Mesenchymal stem cell (in vitro differentiated cells and primary cell): ENCODE measurements at regions not wholly inside any gene's neighbourhood (a gene's known extent, or its start where the extent isn't known, plus 50 kb on each side); places are given as distances from the start of the nearest gene placed in this dataset.

ENCODE experiments used
- DNase-seq: peaks from one replicate; pipeline ENCODE4 v3.0.0-alpha.2; 2013
- H2AFZ ChIP-seq: one replicate; pipeline ENCODE4 v1.6.1; 2013; ENCODE audit warnings: low read depth, mild to moderate bottlenecking, control low read depth, inconsistent platforms, low read length, moderate library complexity
- H2AK5ac ChIP-seq: 2 replicates; pipeline ENCODE4 v1.6.1; 2013; ENCODE audit warnings: low read length, moderate library complexity, mild to moderate bottlenecking, inconsistent platforms; ENCODE audit not compliant: severe bottlenecking
- H2BK120ac ChIP-seq: one replicate; pipeline ENCODE4 v1.6.1; 2013; ENCODE audit warnings: low read depth, mild to moderate bottlenecking, inconsistent platforms, low read length, moderate library complexity
- H2BK12ac ChIP-seq, 2 experiments: one replicate each; pipeline ENCODE4 v1.6.1; 2013; ENCODE audit warnings: inconsistent platforms in 2 of 2, low read length in 2 of 2, mild to moderate bottlenecking in 2 of 2, moderate library complexity in 2 of 2, control low read depth in 1 of 2
- H2BK15ac ChIP-seq: one replicate; pipeline ENCODE4 v1.6.1; 2013; ENCODE audit warnings: mild to moderate bottlenecking, low read depth, inconsistent platforms; ENCODE audit not compliant: poor library complexity, severe bottlenecking
- H2BK5ac ChIP-seq: 2 replicates; pipeline ENCODE4 v1.6.1; 2013; ENCODE audit warnings: low read depth, mild to moderate bottlenecking, low read length, control low read depth, inconsistent platforms; ENCODE audit not compliant: poor library complexity, severe bottlenecking
- H3K14ac ChIP-seq, 2 experiments: one replicate each; pipeline ENCODE4 v1.6.1; 2013; ENCODE audit warnings: inconsistent platforms in 2 of 2, low read length in 2 of 2, control low read depth in 1 of 2, mild to moderate bottlenecking in 1 of 2, moderate library complexity in 1 of 2
- H3K18ac ChIP-seq, 2 experiments: one replicate each; pipeline ENCODE4 v1.6.1; 2013; ENCODE audit warnings: inconsistent platforms in 2 of 2, low read length in 2 of 2, control low read depth in 1 of 2, low read depth in 1 of 2, mild to moderate bottlenecking in 1 of 2
- H3K23ac ChIP-seq, 2 experiments: one replicate each; pipeline ENCODE4 v1.6.1; 2013; ENCODE audit warnings: inconsistent platforms in 2 of 2, low read length in 2 of 2, mild to moderate bottlenecking in 2 of 2, moderate library complexity in 2 of 2, control low read depth in 1 of 2
- H3K27ac ChIP-seq: 2 replicates; pipeline ENCODE4 v1.5.1; 2013; ENCODE audit warnings: mild to moderate bottlenecking, moderate library complexity, low read length, control low read depth, inconsistent platforms; ENCODE audit not compliant: poor library complexity, severe bottlenecking
- H3K27me3 ChIP-seq, 2 experiments: 2 replicates each; pipeline versions ENCODE4 v1.6.1 to v1.7.0; 2013; ENCODE audit warnings: low read length in 2 of 2, mild to moderate bottlenecking in 2 of 2, moderate library complexity in 2 of 2, control low read depth in 1 of 2, inconsistent platforms in 1 of 2; ENCODE audit not compliant: control insufficient read depth in 1 of 2, insufficient read depth in 1 of 2
- H3K36me3 ChIP-seq, 2 experiments: 2 replicates each; pipeline versions ENCODE4 v1.6.1 to v1.7.0; 2013; ENCODE audit warnings: low read length in 2 of 2, control low read depth in 1 of 2, inconsistent platforms in 1 of 2, low read depth in 1 of 2, mild to moderate bottlenecking in 1 of 2; ENCODE audit not compliant: insufficient read depth in 2 of 2, control insufficient read depth in 1 of 2
- H3K4ac ChIP-seq, 2 experiments: one replicate each; pipeline ENCODE4 v1.6.1; 2013; ENCODE audit warnings: inconsistent platforms in 2 of 2, low read length in 2 of 2, mild to moderate bottlenecking in 2 of 2, moderate library complexity in 2 of 2, control low read depth in 1 of 2, low read depth in 1 of 2
- H3K4me1 ChIP-seq: 2 replicates; pipeline ENCODE4 v1.6.1; 2013; ENCODE audit warnings: low read depth, low read length, control low read depth; ENCODE audit not compliant: control insufficient read depth, insufficient read depth
- H3K4me2 ChIP-seq: 2 replicates; pipeline ENCODE4 v1.6.1; 2013; ENCODE audit warnings: low read length, mild to moderate bottlenecking, inconsistent platforms; ENCODE audit not compliant: poor library complexity, severe bottlenecking
- H3K4me3 ChIP-seq, 2 experiments: 2 replicates each; pipeline versions ENCODE4 v1.5.1 to v1.7.0; 2013; ENCODE audit warnings: low read length in 2 of 2, mild to moderate bottlenecking in 2 of 2, control low read depth in 1 of 2, low read depth in 1 of 2; ENCODE audit not compliant: insufficient read depth in 1 of 2
- H3K79me1 ChIP-seq: replicated peaks from 2 replicates; pipeline ENCODE4 v1.6.1; 2013; ENCODE audit warnings: mild to moderate bottlenecking, control low read depth, low read length, inconsistent platforms; ENCODE audit not compliant: poor library complexity, severe bottlenecking
- H3K9ac ChIP-seq: 2 replicates; pipeline ENCODE4 v1.7.0; 2013; ENCODE audit warnings: mild to moderate bottlenecking, low read length, moderate library complexity
- H3K9me3 ChIP-seq: 2 replicates; pipeline ENCODE4 v1.7.0; 2013; ENCODE audit warnings: mild to moderate bottlenecking, low read length; ENCODE audit not compliant: control insufficient read depth
- H4K8ac ChIP-seq: one replicate; pipeline ENCODE4 v1.6.1; 2013; ENCODE audit warnings: inconsistent platforms, mild to moderate bottlenecking, low read length, moderate library complexity
- H4K91ac ChIP-seq: one replicate; pipeline ENCODE4 v1.6.1; 2013; ENCODE audit warnings: mild to moderate bottlenecking, low read length, inconsistent platforms
- WGBS: methylation state at CpG from one replicate; pipeline ENCODE4 v1.1.7; 2013; ENCODE audit warnings: mixed read lengths; 5-methylcytosine and 5-hydroxymethylcytosine counted together

DNA sequence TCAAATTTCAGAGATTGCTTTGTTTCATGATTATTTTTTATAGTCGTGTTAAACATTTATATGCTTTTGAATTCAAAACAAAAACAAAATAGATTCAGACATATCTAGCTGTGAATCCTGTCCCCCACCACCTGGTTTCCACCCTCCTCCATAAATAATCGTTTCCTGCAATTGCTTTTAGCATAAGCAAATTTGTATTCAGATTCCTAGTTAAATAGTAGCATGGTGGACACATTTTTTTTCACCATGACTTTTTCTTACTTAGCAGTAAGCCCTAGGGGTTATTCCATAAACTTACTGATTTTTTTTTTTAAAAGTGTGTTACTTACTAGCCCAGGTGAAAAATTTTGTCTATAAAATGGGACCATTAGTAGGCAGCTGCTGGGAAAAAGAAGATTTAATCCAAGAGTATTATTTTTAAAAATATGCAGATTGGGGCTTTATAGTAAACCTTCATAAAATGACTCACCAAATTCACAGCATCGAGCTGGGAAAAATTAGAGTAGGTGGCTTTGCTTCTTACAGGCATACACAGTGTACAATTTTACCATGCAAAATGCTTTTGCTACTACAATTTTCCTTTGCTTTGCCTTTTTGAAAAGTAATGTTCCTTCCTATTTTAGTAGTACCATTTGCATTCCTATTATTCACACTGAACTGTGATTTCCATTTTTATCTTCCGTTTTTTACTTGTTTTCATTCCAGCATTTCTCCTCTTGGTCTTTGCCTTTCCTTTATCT is 117.8 kb downstream of the BTG1 start:
- Histone ChIP-seq H3K4me3 (no peak overlapping the region), H3K27ac (no peak overlapping the region), H3K23ac (no peak overlapping the region), H3K4me2 (no peak overlapping the region), H2AFZ (no peak overlapping the region), H2AK5ac (no peak overlapping the region), H3K79me1 (no peaks in the 10 kb centered on the region), H4K91ac (no peak overlapping the region), H3K27me3 (no peaks in the 10 kb centered on the region), H3K4ac (no peak overlapping the region), H2BK15ac (no peak overlapping the region), H3K9me3 (no peaks in the 10 kb centered on the region), H2BK5ac (no peak overlapping the region), H2BK120ac (no peak overlapping the region), H4K8ac (no peak overlapping the region), H3K9ac (no peak overlapping the region), H3K14ac (no peak overlapping the region), H2BK12ac (no peak overlapping the region), H3K4me1 (no peaks in the 10 kb centered on the region), H3K18ac (no peak overlapping the region), H3K36me3 (no peaks in the 10 kb centered on the region)
- DNase-seq: no peak
- 98% methylated on average over 3 of the region's 4 CpGs for WGBS

DNA sequence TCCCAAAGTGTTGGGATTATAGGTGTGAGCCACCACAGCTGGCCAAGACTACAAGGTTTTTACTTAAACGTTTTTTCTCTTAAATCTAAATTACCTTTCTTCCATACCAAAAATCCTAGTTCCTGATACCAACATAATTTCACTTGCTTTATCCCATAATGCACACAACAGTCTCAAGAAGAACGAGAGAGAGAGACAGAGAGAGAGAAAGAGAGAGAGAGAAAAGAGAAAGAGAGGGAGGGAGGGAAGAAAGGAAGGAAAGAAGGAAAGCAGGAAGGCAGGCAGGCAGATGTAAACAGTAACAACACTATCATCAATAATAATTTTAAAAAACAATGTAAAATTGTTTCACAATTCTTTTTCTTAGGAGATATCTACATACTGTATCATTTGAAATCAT is 118.4 kb downstream of the BTG1 start:
- no peak overlapping the region for H2BK12ac ChIP-seq
- H3K4me3 ChIP-seq: no peak overlapping the region
- H2AFZ ChIP-seq: no peak overlapping the region
- H3K9ac ChIP-seq: no peak overlapping the region
- no peaks in the 10 kb centered on the region for H3K4me1 ChIP-seq
- no peak overlapping the region for H2BK120ac ChIP-seq
- H2BK15ac ChIP-seq: no peak overlapping the region
- no peak overlapping the region for H3K23ac ChIP-seq
- no peak overlapping the region for H3K14ac ChIP-seq
- H3K36me3 ChIP-seq: no peaks in the 10 kb centered on the region
- no peak overlapping the region for H2BK5ac ChIP-seq
- H3K4me2 ChIP-seq: no peak overlapping the region
- H4K8ac ChIP-seq: no peak overlapping the region
- no peak overlapping the region for H2AK5ac ChIP-seq
- DNase-seq: no peak
- H4K91ac ChIP-seq: no peak overlapping the region
- no peak overlapping the region for H3K27ac ChIP-seq
- no peak overlapping the region for H3K4ac ChIP-seq
- no peak overlapping the region for H3K18ac ChIP-seq
- H3K79me1 ChIP-seq: no peaks in the 10 kb centered on the region
- WGBS: 0% methylated on average over 1 of the region's 2 CpGs
- no peaks in the 10 kb centered on the region for H3K27me3 ChIP-seq
- no peaks in the 10 kb centered on the region for H3K9me3 ChIP-seq

DNA sequence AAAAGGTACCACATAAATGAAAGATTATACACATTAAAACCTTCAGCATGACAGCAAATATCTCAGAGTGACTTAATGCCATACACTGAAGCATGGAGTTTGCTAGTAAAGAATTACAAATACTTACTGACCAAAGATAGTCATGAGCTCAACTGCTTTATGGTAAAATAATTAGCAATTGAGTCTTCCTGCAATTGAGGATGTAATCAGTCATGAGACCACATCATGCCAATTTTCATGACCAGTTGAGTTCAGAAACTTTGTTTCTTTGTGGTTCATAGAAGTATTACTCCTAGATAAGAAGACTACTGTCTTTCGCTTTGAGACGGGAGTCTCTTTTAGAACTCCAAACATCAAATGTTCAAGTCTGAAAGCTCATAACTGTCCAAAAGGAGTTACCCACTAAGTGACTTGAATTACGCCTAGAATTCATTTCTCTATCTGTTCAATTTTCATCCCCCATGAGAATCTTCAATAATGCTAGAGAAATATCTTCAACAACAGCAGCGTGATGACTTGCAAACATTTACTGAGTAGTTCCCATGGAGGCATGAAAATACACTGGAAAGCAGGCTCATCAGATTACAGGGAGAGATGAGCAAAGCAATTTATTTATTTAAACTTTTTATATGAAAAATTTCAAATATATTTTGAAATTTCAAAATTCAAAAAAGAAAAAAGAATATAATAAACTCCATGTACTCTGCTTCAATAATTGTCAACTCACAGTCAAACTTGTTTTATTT is 120.0 kb downstream of the BTG1 start:
- Histone ChIP-seq H3K4me1 (no peaks in the 10 kb centered on the region), H3K18ac (no peak overlapping the region), H3K4me2 (no peak overlapping the region), H3K27me3 (no peaks in the 10 kb centered on the region), H4K8ac (no peak overlapping the region), H2BK5ac (no peak overlapping the region), H3K9me3 (no peaks in the 10 kb centered on the region), H4K91ac (no peak overlapping the region), H2AK5ac (no peak overlapping the region), H3K14ac (no peak overlapping the region), H3K79me1 (no peaks in the 10 kb centered on the region), H3K4ac (no peak overlapping the region), H3K23ac (no peak overlapping the region), H2BK12ac (no peak overlapping the region), H2BK120ac (no peak overlapping the region), H3K4me3 (no peak overlapping the region), H3K9ac (no peak overlapping the region), H2AFZ (no peak overlapping the region), H2BK15ac (no peak overlapping the region), H3K36me3 (no peaks in the 10 kb centered on the region), H3K27ac (no peak overlapping the region)
- WGBS: 88% methylated on average over 4 of the region's 4 CpGs
- DNase-seq: no peak

DNA sequence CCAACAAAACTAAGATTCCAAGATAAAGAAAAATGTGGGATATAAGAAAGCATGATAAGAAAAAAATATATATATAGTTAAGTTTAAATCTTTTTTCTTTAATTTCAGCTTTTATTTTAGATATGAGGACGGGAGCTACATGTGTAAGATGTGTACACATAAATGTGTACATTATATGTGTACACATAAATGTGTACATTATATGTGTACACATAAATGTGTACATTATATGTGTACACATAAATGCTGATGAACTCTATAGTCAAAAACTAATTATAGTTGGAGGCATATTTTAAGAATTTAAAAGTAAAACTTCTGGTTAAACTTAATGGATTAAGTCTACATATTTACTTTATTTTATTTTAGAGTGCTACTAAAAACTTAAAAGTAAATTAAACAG is 123.6 kb downstream of the BTG1 start:
- H3K79me1 ChIP-seq: no peaks in the 10 kb centered on the region
- H2BK15ac ChIP-seq: no peak overlapping the region
- H3K4me3 ChIP-seq: no peak overlapping the region
- no CpG with 5 or more reads among the region's 1 CpG for WGBS
- no peak overlapping the region for H2AFZ ChIP-seq
- no peaks in the 10 kb centered on the region for H3K9me3 ChIP-seq
- no peak overlapping the region for H3K9ac ChIP-seq
- H3K36me3 ChIP-seq: no peaks in the 10 kb centered on the region
- DNase-seq: no peak
- no peak overlapping the region for H3K27ac ChIP-seq
- no peak overlapping the region for H4K8ac ChIP-seq
- H3K23ac ChIP-seq: no peak overlapping the region
- no peak overlapping the region for H2BK12ac ChIP-seq
- no peak overlapping the region for H2BK120ac ChIP-seq
- no peak overlapping the region for H2AK5ac ChIP-seq
- no peak overlapping the region for H2BK5ac ChIP-seq
- H3K27me3 ChIP-seq: no peaks in the 10 kb centered on the region
- no peak overlapping the region for H3K18ac ChIP-seq
- H3K14ac ChIP-seq: no peak overlapping the region
- H3K4me2 ChIP-seq: no peak overlapping the region
- H4K91ac ChIP-seq: no peak overlapping the region
- H3K4me1 ChIP-seq: no peaks in the 10 kb centered on the region
- no peak overlapping the region for H3K4ac ChIP-seq
